ENCODE measurements at regions not wholly inside any gene's neighbourhood (a gene's known extent, or its start where the extent isn't known, plus 50 kb on each side); places are given as distances from the start of the nearest gene placed in this dataset.

DNA sequence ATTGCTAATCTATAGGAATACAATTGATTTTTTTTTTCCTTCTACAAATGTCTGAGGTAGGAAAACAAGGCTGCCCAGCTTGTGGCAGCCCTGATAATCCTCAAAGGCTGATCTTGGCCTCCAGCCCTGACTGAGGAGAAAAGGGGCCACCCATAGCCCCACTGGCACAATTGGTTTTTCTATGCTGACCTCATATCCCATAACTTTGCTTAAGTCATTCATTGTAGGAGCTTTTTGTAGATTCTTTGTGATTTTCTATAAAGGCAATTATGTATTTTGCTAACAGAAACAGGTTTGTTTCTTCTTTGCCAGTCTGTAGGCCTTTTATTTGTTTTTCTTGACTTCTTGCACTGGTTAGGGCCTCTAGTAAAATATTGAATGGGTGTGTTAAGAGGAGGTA is 80.2 kb upstream of the C15orf39 start:
- TF ChIP-seq, protein P1, sequence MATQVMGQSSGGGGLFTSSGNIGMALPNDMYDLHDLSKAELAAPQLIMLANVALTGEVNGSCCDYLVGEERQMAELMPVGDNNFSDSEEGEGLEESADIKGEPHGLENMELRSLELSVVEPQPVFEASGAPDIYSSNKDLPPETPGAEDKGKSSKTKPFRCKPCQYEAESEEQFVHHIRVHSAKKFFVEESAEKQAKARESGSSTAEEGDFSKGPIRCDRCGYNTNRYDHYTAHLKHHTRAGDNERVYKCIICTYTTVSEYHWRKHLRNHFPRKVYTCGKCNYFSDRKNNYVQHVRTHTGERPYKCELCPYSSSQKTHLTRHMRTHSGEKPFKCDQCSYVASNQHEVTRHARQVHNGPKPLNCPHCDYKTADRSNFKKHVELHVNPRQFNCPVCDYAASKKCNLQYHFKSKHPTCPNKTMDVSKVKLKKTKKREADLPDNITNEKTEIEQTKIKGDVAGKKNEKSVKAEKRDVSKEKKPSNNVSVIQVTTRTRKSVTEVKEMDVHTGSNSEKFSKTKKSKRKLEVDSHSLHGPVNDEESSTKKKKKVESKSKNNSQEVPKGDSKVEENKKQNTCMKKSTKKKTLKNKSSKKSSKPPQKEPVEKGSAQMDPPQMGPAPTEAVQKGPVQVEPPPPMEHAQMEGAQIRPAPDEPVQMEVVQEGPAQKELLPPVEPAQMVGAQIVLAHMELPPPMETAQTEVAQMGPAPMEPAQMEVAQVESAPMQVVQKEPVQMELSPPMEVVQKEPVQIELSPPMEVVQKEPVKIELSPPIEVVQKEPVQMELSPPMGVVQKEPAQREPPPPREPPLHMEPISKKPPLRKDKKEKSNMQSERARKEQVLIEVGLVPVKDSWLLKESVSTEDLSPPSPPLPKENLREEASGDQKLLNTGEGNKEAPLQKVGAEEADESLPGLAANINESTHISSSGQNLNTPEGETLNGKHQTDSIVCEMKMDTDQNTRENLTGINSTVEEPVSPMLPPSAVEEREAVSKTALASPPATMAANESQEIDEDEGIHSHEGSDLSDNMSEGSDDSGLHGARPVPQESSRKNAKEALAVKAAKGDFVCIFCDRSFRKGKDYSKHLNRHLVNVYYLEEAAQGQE (IDR thresholded peaks at IDR 0.05; ENCODE audit: insufficient read depth in 1 of 2, low read depth in 2 of 2, low read length in 2 of 2): no peak
- no peak for TF ChIP-seq FOXP2 (optimal IDR thresholded peaks at IDR 0.05; ENCODE audit: borderline replicate concordance, extremely low read depth, extremely low read length, insufficient read depth)
- TF ChIP-seq SIN3A (IDR thresholded peaks at IDR 0.05; ENCODE audit: borderline replicate concordance, insufficient read depth, low read length): no peak
